Gastrocnemius medialis (tissue), 4 donors: ENCODE measurements at regions not wholly inside any gene's neighbourhood (a gene's known extent, or its start where the extent isn't known, plus 50 kb on each side); places are given as distances from the start of the nearest gene placed in this dataset.

Experiments used
- POLR2A ChIP-seq, 2 donors: fragments of 450-650 bp; IDR thresholded peaks; one replicate each; pipeline ENCODE4 v1.6.1; 2017; ENCODE audit warnings: antibody characterized with exemption in 2 of 2, mild to moderate bottlenecking in 2 of 2, moderate library complexity in 2 of 2
- TF ChIP-seq, protein P1 (sequence below), 5 experiments: fragments of 450-650 bp in 3 of 5; fragments of 200-600 bp in 2 of 5; sonication (generic) in 2 of 5; IDR thresholded peaks in 4 of 5; conservative IDR thresholded peaks in 1 of 5; 1 replicate in 4 of 5; 2 replicates in 1 of 5; pipeline ENCODE4 v1.5.1; 2016 to 2019; ENCODE audit warnings: antibody characterized with exemption in 5 of 5, mild to moderate bottlenecking in 3 of 5, moderate library complexity in 3 of 5

DNA sequence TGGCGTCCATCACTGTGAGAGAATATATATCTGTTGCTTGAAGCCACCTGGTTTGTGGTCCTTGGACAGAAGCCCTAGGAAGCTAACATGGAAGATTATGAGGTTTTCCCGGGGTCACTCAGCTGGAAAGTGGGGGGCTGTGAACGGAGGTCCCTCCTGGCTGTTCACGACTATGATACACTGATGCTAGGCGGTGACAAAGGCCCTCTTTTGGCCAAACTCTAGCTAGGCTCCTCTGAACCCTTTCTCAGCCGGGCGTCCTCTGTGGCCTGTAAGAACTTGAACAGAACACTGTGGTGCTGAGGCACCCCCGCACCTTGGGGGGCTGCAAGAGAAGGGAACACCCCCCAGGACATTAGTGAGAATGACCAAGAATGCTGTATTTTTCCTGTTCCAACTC, 164.6 kb downstream of the TFCP2L1 start:
- TF ChIP-seq, protein P1, sequence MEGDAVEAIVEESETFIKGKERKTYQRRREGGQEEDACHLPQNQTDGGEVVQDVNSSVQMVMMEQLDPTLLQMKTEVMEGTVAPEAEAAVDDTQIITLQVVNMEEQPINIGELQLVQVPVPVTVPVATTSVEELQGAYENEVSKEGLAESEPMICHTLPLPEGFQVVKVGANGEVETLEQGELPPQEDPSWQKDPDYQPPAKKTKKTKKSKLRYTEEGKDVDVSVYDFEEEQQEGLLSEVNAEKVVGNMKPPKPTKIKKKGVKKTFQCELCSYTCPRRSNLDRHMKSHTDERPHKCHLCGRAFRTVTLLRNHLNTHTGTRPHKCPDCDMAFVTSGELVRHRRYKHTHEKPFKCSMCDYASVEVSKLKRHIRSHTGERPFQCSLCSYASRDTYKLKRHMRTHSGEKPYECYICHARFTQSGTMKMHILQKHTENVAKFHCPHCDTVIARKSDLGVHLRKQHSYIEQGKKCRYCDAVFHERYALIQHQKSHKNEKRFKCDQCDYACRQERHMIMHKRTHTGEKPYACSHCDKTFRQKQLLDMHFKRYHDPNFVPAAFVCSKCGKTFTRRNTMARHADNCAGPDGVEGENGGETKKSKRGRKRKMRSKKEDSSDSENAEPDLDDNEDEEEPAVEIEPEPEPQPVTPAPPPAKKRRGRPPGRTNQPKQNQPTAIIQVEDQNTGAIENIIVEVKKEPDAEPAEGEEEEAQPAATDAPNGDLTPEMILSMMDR (IDR thresholded peaks at IDR 0.05 in 4 of 5, conservative IDR thresholded peaks at IDR 0.05 in 1 of 5): no peak
- TF ChIP-seq POLR2A (IDR thresholded peaks at IDR 0.05): no peak
